HG03442 (cell line): ENCODE measurements at regions not wholly inside any gene's neighbourhood (a gene's known extent, or its start where the extent isn't known, plus 50 kb on each side); places are given as distances from the start of the nearest gene placed in this dataset.
"Not testable (repeated sequence)": the region's sequence is repeated elsewhere in the genome, so short reads cannot be mapped to it uniquely, and the experiment has no call there.

Source experiments
- ATAC-seq: cut with Tn5 transposase; IDR thresholded peaks from one replicate; pipeline ENCODE4 v1.9.1; 2021; ENCODE audit warnings: mild to moderate bottlenecking, moderate library complexity; ENCODE audit not compliant: unreplicated experiment

DNA sequence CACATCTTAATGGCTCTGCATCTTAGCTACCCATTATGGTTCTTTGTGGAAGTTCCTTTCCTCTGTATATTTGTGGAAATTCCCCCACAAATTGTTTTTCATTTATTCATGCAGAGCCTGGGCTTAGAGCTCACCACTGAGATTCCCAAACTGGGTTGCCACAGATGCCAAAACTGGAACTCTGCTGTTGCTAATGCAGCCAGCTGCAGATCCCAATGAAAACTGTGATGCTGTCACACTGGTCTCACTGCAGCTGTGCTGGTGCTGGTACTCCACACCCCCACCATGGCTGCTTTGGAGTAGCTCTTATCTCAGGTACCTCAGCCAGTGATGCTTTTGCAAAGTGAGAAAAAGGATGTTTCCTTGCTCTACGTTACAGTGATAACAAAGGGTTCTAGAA is 87.7 kb downstream of the DCK start:
- no peak for ATAC-seq

DNA sequence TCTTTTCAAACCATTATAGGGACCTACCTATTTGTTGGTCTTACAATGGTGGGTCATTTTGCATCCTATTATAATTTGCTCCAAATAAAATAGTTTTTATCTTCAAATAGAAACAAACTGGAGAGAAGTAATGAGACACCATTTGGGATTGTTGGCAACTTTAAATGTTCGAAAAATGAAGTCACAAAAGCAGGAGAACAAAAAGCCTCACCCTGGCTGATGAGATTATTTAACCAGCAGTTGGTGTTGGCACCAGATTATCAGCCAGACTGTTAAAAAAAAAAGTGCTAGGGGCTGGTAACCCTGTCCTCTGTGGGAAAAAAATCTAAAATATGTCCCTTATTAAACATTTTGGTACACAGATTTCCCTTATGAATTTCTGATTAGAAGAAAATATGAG is 100.3 kb downstream of the DCK start:
- no peak for ATAC-seq

DNA sequence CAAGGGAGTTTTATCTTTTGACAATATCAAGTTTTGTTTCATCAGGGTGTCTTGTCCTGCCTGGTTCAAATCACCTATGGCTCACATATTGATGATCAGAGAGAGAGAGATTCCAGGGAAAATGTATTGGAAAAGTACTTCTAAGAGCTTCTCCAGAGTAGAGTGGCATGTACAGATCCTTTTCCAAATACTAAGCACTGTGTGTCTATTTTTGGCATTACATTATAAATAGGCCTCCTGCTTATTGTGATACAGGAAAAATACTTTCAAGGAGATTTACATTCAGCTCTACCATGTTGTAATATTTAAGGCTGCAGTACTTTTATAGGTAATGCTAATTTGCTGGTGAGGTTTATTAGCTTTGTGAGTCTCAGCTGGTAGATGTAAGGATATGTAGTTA is 100.8 kb downstream of the DCK start:
- no peak for ATAC-seq

DNA sequence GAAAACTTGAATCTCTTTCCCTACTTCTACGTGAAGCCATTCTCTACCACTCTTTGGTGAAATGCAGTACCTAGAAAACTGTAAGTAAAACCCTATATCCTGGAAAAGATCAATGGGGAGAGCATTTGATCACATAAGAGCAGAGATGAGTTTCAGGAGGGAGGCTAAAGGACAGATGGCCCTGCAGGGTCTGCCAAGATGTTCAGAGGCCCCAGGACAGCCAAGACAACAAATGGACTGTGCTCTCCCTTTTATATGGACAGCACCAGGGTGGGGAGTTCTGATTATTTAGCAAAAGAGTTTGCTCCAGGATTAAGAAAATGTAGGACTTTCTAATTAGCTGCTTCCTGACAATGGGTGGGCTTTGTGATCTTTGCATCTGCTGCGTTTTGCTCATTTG is 101.7 kb downstream of the DCK start:
- no peak for ATAC-seq

DNA sequence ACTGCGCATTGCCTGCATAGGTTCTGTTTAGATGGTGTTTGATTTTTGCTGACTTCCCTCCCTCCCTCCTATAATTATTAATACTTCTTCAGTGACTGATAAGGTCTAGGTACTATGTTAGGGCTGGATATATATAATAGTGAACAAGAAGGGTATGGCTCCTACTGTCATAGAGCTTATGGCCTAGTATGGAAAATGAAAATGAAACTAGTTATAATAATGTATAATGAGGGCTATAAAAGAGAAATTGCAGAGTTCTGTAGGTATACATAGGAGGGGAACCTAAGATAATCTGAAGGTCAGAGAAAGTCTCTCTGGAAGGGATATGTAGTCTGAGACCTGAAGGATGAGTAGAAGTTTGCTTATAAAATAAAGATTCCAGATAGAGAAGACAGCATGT is 102.1 kb downstream of the DCK start:
- ATAC-seq = no peak

DNA sequence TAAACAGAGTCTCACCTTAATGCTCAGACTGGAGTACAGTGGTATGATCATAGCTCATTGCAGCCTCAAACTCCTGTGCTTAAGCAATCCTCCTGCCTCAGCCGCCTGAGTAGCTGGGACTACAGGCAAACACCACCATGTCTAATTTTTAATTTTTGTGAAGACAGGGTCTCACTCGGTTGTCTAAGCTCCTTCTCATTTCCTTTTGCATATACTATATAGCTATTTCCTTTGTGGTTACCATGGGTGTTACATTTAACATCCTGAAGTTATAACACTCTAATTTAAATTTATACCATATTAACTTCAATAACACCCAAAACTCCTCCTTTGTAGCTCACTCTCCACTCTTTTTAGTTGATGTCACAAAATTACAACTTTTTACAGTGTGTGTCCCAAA is 114.3 kb downstream of the DCK start:
- ATAC-seq = no peak

DNA sequence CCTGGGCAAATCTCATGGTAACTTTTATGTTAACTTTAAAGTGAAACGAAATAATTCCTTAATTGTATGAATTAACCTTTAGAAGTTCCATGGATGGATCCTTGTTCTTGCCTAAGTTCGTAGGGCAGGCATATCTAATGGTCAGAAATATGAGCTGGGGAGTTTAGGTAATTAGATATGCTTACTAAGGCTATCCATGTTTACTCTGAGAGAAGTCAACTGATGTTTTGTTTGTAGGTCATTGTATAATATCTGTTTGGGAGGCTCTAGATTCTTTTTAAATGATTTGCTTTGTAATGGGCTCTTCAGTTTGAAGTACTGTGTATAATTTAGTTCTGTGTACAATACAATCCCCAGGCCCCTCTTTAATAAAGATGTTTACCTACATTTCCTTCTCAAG is 117.0 kb downstream of the DCK start:
- ATAC-seq = no peak

DNA sequence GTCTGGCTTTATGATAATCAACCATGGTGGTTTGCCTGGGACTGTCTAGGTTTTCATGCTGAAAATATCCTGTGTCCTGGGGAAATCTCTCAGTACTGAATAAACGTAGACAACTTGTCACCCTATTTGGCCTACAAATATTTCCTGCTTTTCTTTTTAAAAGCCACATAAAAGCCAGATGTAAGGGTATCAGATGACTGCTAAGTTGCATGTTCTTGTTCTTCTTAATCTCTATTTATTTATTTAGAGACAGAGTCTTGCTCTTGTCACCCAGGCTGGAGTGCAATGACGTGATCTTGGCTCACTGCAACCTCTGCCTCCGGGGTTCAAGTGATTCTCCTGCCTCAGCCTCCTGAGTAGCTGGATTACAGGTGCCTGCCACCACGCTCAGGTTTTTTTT is 117.7 kb downstream of the DCK start:
- ATAC-seq = not testable (repeated sequence)

DNA sequence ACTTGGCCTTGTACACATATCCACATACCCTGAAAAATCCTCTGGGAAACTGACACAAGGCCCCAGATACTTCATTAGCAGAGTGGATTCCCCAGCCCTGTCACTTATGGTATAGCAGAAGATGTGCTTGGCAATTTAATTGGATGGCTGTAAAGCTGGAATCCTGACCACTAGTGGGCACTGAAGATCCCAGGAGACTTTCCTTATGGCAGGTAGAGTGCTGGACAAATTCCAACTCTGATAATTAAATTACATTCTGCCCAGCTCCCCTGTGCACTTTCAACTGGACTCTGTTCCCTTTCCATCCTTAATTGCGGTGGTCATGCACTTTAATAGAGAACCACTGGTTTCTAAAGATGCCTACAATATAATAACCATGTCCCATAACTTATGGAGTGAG is 119.8 kb downstream of the DCK start:
- no peak for ATAC-seq

DNA sequence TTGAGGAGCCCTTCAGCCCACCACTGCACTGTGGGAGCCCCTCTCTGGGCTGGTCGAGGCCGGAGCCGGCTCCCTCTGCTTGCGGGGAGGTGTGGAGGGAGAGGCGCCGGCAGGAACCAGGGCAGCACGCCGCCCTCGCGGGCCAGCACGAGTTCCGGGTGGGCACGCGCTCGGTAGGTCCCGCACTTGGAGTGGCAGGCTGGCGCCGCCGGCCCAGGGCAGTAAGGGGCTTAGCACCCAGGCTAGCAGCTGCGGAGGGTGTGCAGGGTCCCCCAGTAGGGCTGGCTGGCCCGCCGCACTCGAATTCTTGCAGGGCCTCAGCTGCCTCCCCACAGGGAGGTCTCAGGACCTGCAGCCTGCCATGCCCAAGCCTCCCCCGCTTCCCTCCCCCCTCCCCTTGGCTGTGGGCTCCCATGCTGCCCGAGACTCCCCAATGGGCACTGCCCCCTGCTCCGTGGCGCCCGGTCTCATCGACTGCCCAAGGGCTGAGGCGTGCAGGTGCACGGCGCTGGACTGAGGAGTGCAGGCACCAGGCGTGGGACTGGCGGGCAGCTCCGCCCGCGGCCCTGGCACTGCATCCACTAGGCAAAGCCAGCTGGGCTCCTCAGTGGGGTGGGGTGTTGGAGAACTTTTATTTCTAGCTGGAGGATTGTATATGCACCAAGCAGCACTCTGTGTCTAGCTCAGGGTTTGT is 127.5 kb downstream of the DCK start:
- no peak for ATAC-seq

DNA sequence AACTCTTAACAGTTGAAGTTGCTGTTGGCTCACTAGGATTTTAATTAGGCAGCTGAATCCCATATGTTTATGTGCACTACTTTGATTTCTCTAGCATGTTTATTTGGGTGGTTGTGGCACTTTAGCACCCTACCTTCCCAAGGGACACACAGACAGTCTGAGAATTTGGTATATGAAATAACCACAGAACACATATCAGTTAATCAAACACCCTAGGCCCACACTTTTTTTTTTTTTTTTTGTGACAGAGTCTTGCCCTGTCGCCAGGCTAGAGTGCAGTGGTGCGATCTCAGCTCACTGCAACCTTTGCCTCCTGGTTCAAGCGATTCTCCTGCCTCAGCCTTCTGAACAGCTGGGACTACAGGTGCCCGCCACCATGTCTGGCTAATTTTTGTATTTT is 130.5 kb downstream of the DCK start:
- ATAC-seq = no peak

DNA sequence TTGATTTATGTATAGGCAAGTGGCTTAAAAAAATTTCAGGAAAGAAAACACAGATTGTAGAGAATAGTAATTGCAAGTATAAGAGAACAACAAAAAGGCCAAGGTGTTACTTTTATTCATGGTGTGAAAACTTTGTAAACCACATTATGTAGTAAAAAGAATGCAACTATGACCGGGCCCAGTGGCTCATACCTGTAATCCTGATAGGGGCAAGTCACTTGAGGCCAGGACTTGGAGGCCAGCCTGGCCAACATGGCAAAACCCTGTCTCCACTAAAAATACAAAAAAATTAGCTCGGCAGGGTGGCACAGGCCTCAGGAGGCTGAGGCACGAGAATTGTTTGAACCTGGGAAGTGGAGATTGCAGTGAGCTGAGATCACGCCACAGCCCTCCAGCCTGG is 131.7 kb downstream of the DCK start:
- no peak for ATAC-seq

DNA sequence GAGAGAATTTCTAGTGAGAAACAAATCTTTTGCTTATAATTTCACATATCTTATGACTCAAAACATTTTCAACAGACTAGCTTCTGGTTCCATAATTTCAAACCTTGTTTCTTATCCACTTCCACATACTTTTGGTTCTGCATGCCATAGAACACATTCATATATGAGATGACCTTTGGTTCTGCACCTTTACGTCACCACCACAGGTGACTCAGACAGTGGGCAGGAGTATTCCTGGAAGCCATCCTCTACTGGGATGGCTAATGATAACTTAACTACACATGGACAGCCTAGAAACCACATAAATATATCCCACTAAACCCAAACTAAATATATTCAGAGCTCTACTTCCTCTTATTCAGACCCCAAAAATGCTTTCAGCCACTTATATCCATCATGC is 133.3 kb downstream of the DCK start:
- no peak for ATAC-seq

DNA sequence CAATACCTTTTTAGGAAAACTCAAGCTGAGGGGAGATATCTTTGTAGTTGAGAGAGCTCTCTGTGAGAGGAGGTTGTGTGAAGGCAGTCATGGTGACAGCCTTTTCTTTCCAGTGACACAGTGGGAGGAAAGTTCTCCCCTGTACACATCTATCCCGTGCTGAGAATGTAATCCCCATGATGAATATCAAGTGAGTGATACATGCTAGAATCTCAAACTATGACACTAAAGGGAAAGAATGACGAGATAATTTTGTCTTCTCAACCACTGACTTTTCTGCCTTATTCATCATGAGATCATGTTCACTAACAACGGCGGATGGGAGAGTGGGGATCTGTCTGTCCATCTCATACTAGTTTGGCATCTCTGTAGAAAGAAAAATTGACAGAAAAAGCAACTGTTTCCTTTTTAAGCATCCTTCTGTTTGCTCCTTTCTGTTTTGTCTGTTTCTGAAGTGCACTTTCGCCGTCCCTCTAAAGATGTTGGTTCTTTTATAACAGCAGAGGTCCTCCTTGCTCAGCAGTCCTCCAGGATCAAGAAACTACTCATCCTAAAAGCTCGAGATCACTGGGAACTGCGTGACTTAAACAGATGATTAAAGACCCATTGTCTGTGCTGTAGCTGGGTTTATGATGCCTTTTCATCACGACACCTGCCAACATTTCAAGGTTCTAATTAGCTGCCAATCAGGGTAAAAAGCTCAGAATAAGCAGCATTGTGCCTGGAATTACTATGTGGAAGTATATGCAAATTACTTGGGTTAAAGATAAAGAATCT is 137.6 kb downstream of the DCK start:
- no peak for ATAC-seq

DNA sequence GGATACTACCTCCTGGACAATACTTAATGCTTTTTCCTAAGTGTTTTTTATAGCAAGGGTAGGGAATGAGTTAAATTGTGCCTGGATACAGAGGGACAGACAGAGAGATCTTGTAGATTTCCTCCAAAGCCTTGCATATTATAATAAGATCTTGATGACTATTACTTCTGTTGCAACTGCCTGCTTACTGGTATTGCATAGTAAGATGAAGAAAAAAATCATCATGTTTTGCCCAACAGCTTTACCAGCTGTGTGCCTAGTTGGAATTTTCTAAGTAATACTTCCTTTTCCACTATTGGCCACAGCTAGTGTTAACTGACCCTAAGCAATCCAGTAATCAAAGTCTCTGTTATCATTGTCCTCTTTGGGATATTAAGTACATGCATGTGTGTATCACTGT is 139.0 kb downstream of the DCK start:
- ATAC-seq = no peak

DNA sequence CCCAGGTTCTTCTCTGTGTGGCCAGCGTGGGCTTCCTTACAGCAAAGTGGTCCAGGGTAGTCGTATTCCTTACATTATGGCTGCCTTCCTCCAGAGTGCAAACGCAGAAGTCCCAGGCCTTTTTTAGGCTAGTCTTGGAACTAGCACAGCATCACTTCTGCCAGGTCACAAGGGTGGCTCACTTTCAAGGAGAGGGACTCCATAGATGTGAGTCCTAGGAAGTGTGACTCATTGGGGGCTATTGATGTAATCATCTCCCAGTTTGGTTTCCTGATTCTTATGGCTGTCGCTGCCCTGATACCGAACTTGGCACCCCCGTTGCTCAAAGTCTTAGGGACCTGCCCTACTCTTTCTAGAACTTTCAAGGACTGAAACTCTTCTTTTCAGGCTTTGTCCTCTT is 140.0 kb downstream of the DCK start:
- no peak for ATAC-seq

DNA sequence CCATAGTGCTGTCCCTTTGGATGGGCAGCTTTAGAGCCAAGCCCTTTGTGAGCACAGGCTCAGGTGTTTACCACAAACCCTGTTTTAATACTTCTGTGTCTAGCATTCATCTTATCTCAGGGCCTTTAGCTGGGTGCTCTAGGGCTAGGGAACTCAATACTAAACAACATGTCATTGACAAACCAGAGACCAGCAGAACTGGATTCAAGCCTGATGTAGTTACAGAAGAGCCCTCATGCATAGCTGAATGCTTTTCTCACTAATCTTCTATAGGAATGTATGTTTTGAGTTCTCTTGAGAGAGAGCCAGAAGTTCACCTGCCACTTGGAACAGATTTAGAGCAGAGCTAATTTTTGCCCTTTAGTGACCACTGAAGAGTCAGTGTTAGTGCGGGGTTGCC is 142.6 kb downstream of the DCK start:
- no peak for ATAC-seq

DNA sequence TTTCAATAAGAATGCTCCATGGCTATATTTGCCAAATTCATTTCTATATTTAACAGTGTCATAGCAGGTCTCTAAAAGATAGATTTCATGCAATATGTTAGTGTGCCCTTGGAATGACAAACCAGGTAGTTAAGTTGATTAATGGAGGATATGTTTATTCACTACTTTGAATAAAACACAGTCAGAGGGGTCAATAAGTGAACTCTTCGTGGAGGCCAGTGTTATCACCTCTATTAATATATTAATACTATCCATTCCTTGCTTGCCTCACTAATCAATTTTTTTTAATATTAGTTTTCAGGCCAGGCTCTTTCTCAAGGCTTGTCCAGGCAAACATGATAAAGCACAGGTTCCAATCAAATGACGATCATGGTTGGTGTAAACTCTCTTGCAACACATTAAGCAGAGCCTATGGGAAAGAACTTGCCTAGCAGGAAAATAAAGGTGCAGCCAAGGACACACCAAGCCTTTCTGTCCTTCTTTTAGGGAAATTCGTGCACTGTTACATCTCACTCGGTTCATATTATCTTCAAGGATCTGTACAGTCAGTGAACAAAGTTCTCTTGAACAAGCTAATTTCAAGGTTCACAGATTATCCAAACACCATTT is 144.7 kb downstream of the DCK start:
- no peak for ATAC-seq

DNA sequence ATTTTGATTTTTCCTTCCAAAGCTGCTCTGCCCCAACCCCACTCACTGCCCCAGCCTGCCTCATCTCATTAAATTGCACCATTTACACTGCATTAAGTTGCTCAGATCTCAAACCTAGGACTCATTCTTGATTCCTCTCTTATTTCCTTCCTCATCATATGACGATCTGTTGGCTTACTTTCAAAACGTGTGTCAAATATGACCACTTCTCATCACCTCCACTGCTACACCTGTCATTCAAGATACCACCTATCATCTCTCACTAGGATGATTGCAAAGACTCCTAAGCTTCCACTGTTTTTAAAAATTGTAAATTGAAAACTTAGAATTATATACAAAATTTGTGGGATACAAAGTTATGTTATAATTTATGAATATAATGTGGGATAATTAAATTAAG is 147.1 kb downstream of the DCK start:
- ATAC-seq = no peak

DNA sequence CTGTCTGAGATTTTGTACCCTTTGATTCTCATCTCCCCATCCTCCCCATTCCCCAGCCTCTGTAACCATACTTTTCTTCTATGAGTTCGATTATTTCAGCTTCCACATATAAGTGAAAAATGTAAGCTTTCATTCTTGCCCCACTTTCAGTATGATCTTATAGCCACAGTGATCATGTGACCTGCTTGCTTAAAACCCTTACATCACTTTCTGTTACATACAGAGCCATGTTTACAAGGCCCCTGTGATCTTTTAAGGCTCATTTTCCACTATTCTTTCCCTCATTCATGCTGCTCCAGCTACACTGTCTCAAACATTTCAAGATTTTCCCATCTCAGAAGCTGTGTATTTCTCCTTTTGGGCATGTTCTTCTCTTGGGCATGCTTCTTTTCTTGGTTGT is 147.7 kb downstream of the DCK start:
- ATAC-seq = peak; percentile 55

DNA sequence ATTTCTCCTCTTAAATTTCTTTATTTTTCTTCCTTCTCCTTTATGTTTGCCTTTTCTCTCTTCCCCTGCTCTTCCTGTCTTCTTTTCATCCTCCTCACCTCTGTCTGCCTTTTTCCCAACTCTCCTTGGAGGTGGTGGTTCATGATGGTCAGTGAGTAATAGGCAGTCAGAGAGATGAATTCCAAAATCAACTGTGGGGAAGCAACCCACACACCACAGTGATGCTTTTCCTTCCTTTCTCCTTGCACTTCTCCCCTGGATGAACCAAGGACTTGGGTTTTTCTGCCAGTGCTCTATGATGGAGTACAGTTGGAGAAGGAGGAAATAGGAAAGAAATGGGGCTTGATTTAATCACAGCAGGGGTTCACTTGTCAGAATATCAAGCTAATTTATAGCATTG is 153.8 kb downstream of the DCK start:
- ATAC-seq = no peak

DNA sequence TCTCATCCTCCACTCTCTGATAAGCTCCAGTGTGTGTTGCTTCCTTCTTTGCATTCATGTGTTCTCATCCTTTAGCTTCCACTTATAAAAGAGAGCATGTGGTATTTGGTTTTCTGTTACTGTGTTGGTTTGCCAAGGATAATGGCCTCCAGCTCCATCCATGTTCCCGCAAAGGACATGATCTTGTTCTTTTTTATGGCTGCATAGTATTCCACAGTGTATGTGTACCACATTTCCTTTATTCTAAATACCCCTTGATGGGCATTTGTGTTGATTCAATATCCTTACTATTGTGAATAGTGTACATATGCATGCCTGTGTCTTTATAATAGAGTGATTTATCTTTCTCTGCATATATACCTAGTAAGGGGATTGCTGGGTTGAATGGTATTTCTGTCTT is 155.1 kb downstream of the DCK start:
- no peak for ATAC-seq
